Lung microvascular endothelial cell (primary cell): ENCODE measurements at regions not wholly inside any gene's neighbourhood (a gene's known extent, or its start where the extent isn't known, plus 50 kb on each side); places are given as distances from the start of the nearest gene placed in this dataset.
"Not testable (repeated sequence)": the region's sequence is repeated elsewhere in the genome, so short reads cannot be mapped to it uniquely, and the experiment has no call there.

Experiments used
- DNase-seq, 2 donors: peaks; one replicate each; pipeline versions ENCODE4 v3.0.0 to v3.0.0-alpha.2; 2010; ENCODE audit warnings: low read depth in 2 of 2

- no peak for DNase-seq
Measured at GRCh38 chr2:72031346-72032110, 116.1 kb downstream of the CYP26B1 start.

GRCh38 chr2:72028996-72029395 lies 118.7 kb downstream of the CYP26B1 start:
- no peak for DNase-seq

GRCh38 chr2:72028351-72028995 lies 119.2 kb downstream of the CYP26B1 start:
- no peak for DNase-seq

GRCh38 chr2:72027426-72028161 lies 120.1 kb downstream of the CYP26B1 start:
- no peak for DNase-seq

- no peak for DNase-seq
Measured at GRCh38 chr2:72026819-72027425, 120.7 kb downstream of the CYP26B1 start.

- DNase-seq: no peak
Measured at GRCh38 chr2:72024451-72025175, 123.0 kb downstream of the CYP26B1 start.

- DNase-seq: no peak
Measured at GRCh38 chr2:72023678-72024390, 123.8 kb downstream of the CYP26B1 start.

- not testable (repeated sequence) for DNase-seq
Measured at GRCh38 chr2:72021371-72021770, 126.3 kb downstream of the CYP26B1 start.

- no peak for DNase-seq
Measured at GRCh38 chr2:72015266-72015665, 132.4 kb downstream of the CYP26B1 start.

- DNase-seq: no peak
Measured at GRCh38 chr2:72014831-72015230, 132.8 kb downstream of the CYP26B1 start.

GRCh38 chr2:72013726-72014125 lies 133.9 kb downstream of the CYP26B1 start:
- no peak for DNase-seq

- DNase-seq: no peak
Measured at GRCh38 chr2:72012886-72013574, 134.6 kb downstream of the CYP26B1 start.

GRCh38 chr2:72011791-72012190 lies 135.9 kb downstream of the CYP26B1 start:
- DNase-seq: no peak

- DNase-seq: no peak
Measured at GRCh38 chr2:72011370-72011689, 136.3 kb downstream of the CYP26B1 start.

GRCh38 chr2:72010647-72011369 lies 136.9 kb downstream of the CYP26B1 start:
- no peak for DNase-seq

- no peak for DNase-seq
Measured at GRCh38 chr2:72008608-72009007, 139.1 kb downstream of the CYP26B1 start.

GRCh38 chr2:72007402-72007801 lies 140.3 kb downstream of the CYP26B1 start:
- no peak for DNase-seq

GRCh38 chr2:72006188-72006736 lies 141.4 kb downstream of the CYP26B1 start:
- DNase-seq: no peak

- DNase-seq: no peak
Measured at GRCh38 chr2:72004976-72005375, 142.7 kb downstream of the CYP26B1 start.
